GM21367 (cell line): ENCODE measurements at regions not wholly inside any gene's neighbourhood (a gene's known extent, or its start where the extent isn't known, plus 50 kb on each side); places are given as distances from the start of the nearest gene placed in this dataset.

ENCODE experiments used
- ATAC-seq: cut with Tn5 transposase; IDR thresholded peaks from one replicate; pipeline ENCODE4 v1.9.1; 2021; ENCODE audit not compliant: unreplicated experiment

DNA sequence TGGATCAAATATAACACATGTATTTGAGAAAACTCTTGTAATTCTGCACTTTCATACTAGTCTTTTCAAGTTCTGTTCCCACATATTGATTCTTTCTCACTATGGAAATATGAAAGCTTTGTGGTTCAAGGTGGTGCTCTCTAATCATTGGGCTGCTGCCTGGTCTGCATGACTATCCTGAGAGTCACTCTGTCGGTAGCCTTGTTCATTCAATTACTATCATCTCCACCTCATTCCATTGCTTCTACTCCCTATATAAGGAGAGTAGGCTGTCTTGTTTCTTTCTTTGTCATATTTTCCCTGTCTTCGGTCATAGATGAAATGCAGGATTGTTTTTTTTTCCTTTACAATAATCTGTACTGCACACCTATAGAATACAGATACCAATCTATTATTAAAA, 341.4 kb upstream of the ACTBL2 start:
- no peak for ATAC-seq

DNA sequence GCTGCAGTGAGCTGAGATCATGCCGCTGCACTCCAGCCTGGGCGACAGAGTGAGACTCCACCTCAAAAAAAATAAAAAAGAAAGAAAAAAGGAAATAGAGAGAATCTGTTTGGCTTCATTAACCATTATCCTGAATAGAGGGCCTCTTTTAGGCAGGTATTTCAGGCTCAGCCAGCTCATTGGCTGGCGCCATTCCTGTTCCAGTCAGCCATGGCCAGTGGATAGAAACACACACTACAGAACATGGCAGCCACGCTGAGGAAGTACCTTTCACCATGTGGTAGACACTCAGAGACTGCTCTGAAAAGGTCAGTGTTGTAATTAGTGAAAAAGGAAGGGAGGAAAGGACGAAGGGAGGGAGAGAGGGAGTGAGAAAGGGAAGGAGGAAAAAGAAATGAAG, 340.0 kb upstream of the ACTBL2 start:
- no peak for ATAC-seq

DNA sequence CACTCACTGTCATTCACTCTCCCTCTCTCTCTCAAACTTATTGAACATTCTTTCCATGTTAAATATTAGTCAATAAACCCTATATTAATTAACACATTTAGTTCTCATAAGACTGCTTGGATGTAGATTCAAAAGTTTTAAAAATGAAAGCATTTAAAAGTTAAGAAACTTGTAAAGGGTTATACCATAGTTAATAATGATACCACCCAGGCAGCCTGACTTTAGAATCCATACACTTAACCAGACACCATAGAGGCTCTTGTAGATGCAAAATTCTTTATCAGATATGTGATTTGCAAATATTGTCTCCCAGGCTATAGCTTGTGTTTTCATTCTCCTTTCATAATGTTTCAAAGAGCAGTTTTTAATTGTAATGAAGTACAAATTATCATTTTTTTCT, 335.8 kb upstream of the ACTBL2 start:
- no peak for ATAC-seq

DNA sequence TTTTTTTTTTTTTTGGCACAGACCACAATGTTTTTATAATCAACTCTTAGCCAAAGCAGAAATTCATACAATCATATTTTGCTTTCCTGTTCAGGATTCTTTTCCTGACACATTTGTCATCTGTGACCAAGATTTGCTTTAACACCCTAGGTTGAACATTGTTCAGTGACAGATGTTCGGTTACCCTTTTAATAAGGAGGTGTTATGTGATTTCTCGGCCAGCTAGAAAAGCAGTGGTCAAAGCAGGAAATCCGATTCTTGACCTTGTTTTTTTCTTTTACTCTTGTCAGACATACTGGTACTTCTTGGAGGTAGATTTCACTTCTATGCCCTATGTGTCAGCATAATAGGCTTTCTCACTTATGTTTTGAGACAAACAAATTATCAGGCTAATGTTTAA, 335.3 kb upstream of the ACTBL2 start:
- ATAC-seq, result no peak

DNA sequence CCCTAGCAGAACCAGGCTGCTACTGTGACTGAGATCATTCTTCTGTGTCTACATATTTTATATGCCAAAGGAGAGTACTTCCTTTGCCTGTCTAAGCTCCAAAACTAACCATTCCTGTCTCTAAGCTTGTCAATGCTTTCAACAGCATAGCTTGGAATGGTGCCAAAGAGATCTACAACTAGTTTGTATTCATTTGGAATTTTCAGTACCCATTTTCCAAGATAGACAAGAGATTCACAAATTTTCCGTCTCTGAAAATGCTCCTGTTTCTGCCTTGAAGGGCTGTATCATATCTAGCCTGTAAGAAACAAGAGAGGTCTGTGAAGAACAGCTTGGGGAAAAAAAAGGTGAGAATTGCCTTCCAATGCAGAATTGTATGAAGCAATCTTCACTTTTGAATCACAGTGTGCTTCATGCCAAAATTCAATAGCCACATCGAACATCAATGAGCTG, 334.4 kb upstream of the ACTBL2 start:
- no peak for ATAC-seq

DNA sequence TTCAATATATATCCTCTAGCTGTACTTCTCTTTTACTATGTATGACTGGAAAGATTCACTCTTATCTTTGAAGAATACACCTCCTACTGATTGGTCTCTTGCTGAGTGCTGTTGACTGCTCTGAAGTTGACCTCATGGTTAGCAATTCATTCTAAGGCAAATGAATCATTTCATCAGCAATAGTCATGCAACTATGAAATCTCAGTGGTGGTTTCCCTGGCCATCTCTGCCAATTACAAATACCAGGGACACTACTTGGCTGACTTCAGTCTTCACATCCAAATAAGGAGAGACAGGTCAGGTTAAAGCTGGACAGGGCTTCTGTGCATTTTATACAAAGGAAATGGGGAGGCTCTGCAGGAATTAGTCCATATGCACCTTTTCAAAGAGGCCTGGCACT, 333.5 kb upstream of the ACTBL2 start:
- no peak for ATAC-seq

DNA sequence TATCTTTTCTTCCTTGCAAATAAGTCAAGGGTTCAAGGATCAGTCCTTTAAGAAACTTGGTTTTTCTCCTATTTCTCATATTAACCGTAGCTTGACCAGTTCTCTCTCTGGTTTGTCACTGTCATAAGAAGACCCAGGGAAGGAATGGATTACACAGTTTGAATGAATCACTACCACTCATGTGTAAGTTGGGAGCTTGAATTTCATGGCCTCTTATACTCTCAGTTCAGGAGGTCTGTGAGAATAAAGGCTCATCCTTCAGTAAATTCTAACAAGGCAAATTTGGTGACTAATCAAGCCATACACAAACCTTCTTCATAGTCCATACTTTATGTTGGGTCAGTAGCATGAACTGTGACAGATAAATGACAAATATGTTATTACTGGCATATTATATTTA, 323.1 kb upstream of the ACTBL2 start:
- no peak for ATAC-seq

DNA sequence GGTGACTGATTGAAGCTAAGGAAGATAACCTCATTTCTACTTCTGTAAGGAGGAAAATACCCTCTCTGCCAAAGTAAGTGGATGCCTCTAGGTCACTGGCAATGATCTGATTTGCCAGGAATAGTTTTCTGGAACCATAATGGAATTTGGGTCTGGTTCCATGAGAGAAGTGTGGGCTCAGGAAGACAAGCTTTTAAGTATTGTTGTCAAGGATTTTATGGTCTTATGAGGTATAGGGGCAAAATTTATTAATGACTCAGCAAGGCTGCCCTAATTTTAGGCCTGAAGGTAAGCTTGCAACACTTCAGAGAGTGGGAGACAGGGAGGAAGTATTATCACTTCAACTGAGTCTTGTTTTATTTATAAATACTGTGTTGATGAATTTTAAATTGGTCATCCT, 322.6 kb upstream of the ACTBL2 start:
- no peak for ATAC-seq

DNA sequence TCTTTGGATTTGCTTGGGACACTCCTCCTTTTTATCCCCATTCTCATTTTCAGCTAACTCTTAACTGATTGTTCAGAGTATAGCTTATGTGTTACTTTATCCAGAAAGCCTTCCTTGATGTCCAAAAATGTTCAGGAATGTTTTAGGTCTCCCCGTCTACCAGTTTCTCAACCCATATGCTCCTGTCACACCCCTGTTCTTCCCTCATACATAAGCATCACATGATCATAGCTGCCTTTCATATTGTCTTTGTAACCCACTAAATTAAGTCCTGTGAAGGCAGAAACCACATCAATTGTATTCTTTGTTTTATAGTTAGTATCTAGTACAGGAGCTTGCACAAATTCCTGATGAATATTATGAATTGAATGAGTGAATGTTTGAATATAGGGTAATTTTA, 321.9 kb upstream of the ACTBL2 start:
- ATAC-seq, result no peak

DNA sequence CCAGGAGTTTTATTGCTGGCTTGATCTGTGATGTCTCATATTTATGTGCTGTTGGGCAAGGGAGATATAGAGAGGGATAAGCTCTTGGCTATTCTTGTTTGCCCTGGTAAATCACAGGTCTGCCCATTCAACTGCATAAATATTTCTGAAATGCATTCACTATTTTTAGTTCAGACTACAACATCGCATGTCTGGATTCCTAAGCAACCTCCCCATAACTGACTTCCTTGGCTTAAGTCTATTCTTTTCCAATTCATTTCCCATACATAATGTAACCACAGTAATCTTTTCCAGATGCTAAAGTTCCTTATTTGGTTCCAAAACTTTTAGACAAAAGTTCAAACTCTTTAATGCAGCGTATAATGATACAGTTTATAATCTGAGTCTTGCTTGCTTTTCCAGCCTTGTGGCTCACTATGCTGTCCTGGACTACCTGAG, 321.4 kb upstream of the ACTBL2 start:
- no peak for ATAC-seq

DNA sequence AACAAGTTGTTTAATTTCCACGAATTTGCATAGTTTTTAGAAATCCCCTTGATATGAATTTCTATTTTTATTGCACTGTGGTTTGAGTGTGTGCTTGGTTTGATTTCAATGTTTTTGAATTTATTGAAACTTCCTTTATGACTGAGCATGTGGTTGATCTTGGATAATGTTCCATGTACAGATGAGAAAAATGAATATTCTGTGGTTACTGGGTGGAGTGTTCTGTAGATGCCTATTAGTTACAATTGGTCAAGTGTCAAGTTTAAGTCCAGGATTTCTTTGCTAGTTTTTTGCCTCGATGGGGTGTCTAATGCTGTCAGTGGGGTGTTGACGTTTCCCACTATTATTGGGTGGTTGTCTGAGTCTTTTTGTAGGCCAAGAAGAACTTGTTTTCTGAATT, 319.5 kb upstream of the ACTBL2 start:
- ATAC-seq, result no peak

DNA sequence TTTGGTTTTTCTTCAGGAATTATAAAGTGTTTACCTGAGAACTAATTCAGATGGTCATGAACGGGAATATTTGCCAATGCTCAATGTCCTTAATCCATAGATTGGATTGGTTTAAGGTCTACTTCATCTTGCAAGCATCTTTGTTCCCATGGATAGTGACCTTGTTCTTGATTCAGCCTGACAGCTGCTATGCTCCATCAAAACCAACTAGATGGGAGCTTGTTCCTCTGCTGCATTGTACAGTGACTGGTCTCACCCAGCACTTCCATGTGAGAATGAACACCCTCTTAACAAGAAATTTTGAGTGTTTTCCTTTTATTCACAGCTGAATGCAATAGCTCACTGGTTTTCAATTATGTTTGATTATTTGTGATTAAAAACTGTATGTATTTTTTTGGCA, 312.6 kb upstream of the ACTBL2 start:
- ATAC-seq, result no peak

DNA sequence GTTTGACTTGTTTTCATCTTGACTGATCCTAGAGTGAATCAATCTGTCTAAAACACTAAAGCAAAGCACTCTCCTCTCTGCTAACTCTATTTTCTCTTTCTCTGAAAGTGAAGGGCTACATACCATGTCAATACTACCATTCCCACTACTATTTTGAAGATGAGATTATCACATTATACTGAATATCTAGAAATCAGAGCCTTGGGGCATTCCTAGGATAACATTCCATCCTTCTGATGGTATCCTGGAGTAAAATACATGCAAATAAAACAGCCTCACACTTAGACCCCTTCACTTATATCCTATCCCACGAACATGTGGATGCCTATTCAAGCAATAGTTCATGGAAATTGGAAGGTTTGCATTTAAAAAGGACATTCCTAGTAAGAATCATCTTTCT, 309.3 kb upstream of the ACTBL2 start:
- no peak for ATAC-seq

DNA sequence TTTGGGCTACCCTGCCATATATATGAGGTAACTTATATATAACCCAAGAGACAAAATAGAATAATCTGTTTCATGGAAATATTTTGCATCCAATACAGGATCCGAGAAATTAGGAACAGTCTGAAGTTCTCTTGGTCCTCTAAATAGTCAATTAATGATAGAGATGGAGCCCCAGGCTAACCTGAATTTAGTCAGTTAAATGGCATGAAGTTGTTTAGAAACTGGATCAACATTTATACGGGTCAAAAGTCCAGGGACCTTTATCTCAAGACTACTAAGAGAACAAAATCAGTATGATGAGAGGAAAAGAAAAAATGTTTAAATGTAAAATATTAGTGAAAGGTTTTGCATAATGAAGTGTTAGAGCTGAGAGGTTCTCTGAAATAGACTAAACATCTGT, 303.3 kb upstream of the ACTBL2 start:
- ATAC-seq, result no peak

DNA sequence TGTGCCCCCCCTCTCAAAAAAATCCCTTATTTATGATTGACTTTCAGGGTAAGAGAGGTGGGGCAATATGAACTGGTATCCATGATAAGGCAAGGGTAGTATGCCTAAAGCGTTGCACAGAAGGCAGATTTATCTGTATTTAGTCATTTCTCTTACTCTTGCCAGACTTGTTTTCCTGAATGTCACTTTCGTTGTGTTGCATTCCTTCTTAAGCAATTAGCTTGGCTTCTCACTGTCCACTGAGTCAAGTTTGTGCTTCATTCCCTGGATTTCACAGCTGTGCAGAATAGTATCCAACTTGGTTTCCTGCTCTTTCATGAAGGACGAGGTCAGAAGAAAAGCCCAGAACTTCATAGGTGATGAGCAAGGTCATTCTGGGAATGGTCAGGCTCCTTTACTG, 301.5 kb upstream of the ACTBL2 start:
- no peak for ATAC-seq

DNA sequence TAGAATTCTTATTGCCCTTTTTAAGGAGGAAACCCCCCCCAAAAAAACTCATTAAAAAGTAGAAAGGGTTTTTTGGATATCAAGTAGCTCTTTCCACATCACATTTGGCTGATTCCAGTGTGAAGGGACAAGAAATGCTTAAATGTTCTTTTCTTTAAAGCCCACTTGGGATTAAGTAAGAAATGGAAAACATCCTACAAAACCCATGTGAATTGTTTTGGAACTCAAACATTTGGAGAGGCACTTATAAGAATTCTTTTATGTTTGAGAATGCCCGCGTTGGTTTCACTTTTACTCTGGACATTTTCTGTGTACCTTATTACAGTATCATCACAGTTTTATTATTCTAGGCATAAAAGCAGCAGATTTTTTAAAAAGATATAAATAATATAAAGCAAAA, 301.1 kb upstream of the ACTBL2 start:
- ATAC-seq, result no peak

DNA sequence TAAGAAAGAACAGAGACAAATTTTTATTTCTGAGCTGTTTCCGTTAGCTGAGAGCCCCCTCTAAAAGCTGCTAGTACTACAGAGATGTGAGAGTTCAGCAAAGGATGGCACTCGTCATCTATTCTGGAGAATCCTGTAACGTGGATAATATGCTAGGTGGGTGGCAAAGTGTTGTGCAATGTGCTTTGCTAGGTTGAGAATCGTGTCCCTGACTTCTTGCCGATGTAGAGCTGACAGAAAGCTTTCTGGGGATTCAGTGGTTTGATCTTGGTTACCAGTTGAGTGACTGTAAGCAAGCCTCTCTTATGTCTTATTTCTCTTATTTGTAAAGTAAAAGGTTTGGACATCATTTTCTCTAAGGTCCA, 298.3 kb upstream of the ACTBL2 start:
- no peak for ATAC-seq

DNA sequence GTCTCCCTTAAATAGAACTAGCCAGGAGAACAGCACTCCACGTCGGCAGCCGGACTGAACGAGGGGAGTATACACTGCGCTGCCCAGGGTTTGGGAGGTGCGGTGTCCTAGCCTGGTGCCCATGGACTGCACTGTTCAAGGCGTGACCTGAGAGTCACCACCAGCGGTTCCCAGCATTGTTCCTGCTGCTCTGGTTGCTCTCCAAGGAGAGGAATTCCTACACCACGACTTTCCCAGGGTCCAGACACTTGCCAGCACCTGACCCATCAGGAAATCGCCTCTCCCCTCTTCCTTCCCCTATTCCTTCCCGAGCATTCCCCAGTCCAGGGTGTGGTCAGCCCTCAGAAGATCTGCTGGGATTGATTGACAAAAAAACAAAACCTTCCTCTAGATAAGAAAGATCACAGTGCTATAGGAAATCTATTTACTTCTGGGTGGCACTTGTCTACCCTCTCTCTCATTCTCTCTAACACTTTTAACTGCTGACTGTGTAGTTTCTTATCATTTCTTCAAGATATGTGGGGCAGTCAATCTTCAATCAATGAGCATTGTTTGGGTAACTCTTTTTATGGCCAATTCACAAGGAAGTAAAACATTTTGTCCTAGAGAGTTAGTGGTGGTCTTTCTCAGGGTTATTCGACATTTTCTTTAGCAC, 297.8 kb upstream of the ACTBL2 start:
- no peak for ATAC-seq

DNA sequence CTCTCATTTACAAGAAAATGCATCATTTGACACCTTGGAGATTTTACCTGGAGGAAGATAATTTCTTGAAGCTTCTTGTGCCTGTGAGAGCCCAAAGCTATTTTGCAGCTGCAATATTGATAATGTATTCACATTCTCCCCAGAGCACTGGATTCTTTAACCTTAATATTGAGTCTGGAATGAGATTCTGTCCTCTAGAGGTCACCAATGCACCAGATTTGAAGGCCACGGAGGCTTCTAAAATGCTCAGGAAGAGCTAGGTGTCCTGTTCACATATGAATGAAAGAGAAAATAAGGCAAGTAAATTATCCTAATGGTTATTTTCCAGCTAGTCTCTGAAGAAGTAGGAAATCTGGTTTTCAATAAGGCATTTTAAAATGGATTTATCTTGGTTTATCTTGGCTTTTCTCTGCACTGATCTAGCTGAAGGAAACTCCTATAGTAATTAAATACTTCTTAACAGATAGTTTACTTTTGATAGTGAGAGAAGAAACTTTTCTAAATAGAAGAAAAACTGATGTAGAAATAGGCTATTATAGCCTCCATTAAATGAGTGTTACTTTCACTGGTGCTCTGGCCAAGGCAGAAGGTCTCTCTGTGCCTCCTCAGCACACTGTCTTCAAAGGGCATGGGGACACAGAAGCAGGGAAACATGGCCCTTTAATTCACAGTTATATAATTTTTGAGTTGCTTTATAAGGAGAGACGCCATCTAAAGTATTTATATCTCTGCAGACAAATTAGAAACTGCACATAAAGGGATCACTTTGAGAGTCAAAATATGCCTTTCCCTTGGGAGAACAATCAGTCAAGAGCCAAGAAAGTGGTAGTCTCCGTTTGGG, 297.0 kb upstream of the ACTBL2 start:
- no peak for ATAC-seq

DNA sequence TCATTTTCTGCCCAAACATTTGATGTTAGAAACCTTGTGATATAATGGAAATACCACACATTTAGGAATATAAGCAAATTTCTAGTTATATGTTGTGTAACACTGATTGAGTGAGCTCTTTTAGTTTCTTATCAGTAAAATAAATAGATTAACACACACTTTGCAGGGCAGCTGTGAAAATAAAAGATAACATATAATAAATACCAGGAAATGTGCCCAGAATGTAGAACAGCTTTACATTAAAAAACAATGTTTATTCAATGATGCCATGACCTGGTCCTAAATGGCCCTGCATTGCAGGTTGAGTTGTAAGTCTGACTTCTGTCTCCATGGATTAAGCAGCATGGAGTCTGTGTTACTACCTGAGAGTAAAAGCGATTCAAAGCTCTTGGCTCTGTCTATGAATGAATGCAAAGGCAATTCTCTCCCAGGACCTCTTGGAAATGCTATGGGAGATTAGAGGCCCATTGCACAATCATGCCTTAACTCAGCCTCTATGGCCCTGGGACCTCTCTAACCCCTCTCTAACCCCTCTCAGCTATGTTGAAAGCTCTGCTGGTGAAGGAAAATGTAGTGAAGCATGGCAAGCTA, 296.0 kb upstream of the ACTBL2 start:
- ATAC-seq, result no peak

DNA sequence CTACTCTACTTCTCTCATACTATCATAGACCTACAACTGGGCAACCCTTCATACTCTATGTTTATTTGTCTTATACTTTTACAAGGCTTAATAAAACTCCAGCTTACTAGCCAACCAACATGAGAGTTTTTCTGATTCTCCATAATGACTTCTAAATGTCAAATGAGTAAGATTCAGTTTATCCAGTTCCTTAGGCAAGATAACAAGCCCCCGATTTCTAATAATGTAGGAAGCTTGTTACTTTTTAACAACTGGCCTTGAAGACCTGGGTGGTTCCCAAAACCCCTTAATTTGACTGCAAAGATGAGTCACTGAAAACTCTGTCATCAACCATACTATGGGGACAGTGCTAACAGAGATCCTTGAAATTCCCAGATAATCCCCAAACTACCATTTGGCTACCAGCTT, 294.6 kb upstream of the ACTBL2 start:
- ATAC-seq, result no peak

DNA sequence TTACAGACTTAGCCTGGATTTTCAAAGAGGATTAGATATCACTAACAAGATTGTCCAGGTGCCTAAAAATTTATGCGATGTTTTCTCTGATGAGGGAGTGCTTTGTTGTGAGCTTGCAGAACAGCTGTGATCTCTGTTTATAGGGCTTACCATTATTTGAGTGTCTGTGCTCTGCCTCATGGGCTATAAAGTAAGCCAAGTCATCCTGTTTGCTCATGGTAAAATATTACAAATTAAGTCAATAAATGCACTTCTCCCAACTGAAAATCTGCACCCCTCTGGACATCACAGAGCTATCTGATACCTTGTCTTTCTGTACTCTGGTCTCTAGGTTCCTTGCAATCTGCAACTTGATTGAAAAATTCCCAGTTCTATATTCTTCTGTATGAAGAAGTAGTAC, 293.4 kb upstream of the ACTBL2 start:
- ATAC-seq, result no peak
